ENCODE measurements at regions not wholly inside any gene's neighbourhood (a gene's known extent, or its start where the extent isn't known, plus 50 kb on each side); places are given as distances from the start of the nearest gene placed in this dataset.
A peak's percentile ranks its signal among the peaks of the same experiment; 100 is the strongest.

DNA sequence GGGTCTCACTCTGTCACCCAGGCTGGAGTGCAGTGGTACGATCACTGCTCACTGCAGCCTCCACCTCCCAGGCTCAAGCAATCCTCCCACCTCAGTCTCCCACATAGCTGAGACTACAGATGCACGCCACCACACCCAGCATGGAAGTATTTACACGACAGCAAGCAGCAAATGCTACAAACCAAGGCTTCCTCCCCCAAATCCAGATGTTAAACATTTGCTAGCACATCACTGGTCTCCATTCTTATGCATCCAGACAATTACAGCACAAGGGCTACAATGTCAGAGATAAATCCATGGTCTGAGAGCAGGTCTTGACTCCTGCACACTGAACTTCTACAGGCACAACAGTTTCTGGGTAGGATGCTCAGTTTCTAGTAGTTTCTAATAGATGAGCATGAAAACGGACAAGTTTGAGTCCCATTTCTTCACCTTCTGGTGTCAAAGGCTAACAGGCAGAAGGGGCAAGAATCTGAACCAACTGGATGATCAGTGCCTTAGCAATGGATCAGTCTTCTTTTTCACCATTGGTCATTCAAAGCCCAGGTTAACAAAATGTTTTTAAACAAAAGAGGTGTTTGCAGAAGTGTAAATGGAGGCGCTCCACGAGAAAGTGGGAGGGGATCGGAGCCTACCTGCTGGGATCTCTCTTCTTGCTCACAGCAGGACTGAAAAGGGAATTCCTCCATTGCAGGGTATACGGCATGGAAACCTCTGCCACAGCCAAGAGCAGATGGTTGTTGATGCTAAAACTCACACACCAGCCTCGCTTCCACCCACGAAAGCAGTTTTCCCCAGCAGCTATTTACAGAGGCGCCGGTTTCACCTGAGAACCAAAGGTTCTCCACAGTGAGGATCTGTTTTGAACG, 135.0 kb upstream of the ARL4C start:
- TF ChIP-seq POLR2A (IDR thresholded peaks at IDR 0.05; ENCODE audit: low read depth) = no peak
- peaks cover 0 to 18% (median 8%) of the 10 kb centered on the region in 4 donors for H3K4me1 ChIP-seq
- peak; percentile 68 for DNase-seq (ENCODE audit: extremely low spot score)
- intact Hi-C loops (cut with DNase I) = no loop called here
- no peak overlapping the region for H3K4me3 ChIP-seq
- WGBS = 82% methylated on average over 13 of the region's 13 CpGs
- no peak overlapping the region for H3K27ac ChIP-seq (replicated peaks in 1 of 4)
- no peaks in the 10 kb centered on the region for H3K36me3 ChIP-seq
- no peaks in the 10 kb centered on the region for H3K9me3 ChIP-seq
- peaks cover 0 to 5% (median 0%) of the 10 kb centered on the region in 4 donors for H3K27me3 ChIP-seq

DNA sequence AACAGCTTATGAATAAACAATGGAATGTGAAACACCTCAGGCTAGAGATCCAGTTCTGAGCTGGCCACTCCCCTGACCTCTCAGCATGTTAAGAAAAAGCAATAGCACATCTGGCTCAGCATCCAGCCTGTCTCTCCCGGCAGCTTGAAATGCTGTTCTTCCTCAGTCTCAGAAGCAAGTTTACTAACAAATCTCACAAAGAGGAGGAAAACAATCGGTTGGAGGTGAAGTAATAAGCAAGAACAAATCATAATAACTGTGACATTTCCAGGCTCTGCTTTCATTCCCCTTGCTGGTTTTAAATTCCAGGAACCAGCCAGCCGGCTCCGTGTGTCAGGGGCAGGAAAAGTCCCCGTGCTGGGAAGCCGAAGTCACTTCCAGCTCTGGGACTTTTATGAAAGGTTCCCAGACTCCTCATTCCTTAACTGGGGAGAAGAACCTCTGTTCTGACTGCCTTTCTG, 133.9 kb upstream of the ARL4C start:
- Histone ChIP-seq H3K27me3 (peaks cover 0 to 5% (median 0%) of the 10 kb centered on the region in 4 donors), H3K4me3 (no peak overlapping the region), H3K27ac (replicated peaks in 1 of 4) (no peak overlapping the region), H3K36me3 (no peaks in the 10 kb centered on the region), H3K4me1 (peaks cover 0 to 18% (median 8%) of the 10 kb centered on the region in 4 donors), H3K9me3 (no peaks in the 10 kb centered on the region)
- intact Hi-C loops (cut with DNase I) = no loop called here
- TF ChIP-seq EP300 (IDR thresholded peaks at IDR 0.05) (no peak), POLR2A (IDR thresholded peaks at IDR 0.05; ENCODE audit: low read depth) (no peak), POLR2AphosphoS5 (IDR thresholded peaks at IDR 0.05) (no peak)
- TF ChIP-seq, protein P1, sequence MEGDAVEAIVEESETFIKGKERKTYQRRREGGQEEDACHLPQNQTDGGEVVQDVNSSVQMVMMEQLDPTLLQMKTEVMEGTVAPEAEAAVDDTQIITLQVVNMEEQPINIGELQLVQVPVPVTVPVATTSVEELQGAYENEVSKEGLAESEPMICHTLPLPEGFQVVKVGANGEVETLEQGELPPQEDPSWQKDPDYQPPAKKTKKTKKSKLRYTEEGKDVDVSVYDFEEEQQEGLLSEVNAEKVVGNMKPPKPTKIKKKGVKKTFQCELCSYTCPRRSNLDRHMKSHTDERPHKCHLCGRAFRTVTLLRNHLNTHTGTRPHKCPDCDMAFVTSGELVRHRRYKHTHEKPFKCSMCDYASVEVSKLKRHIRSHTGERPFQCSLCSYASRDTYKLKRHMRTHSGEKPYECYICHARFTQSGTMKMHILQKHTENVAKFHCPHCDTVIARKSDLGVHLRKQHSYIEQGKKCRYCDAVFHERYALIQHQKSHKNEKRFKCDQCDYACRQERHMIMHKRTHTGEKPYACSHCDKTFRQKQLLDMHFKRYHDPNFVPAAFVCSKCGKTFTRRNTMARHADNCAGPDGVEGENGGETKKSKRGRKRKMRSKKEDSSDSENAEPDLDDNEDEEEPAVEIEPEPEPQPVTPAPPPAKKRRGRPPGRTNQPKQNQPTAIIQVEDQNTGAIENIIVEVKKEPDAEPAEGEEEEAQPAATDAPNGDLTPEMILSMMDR (IDR thresholded peaks at IDR 0.05) = no peak
- DNase-seq (ENCODE audit: extremely low spot score) = peak; percentile 85
- WGBS = 59% methylated on average over 6 of the region's 6 CpGs

DNA sequence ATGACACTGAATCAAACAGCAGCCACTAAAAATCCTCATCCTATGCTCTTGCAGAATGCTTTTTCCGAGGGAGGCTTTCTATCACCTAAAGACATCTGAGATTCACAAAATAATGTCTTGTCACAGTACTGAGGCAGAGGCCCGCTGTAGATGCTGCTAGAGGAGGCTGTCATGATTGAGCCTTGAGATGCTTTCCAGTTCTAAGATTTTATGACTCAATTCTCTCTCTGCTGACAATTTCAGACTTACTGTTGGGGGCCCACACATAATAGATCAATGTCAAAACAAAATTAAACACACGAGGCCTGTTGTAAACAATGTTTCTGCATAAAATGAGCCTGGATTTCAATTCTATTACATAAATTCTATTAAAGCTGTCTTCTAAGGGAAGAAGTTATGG, 132.7 kb upstream of the ARL4C start:
- TF ChIP-seq POLR2AphosphoS5 (IDR thresholded peaks at IDR 0.05) = no peak
- TF ChIP-seq EP300 (IDR thresholded peaks at IDR 0.05) = no peak
- no peak for TF ChIP-seq POLR2A (IDR thresholded peaks at IDR 0.05; ENCODE audit: low read depth)
- TF ChIP-seq, protein P1 (IDR thresholded peaks at IDR 0.05) = no peak
- WGBS = 51% methylated on average over 3 of the region's 3 CpGs
- peaks cover 0 to 18% (median 8%) of the 10 kb centered on the region in 4 donors for H3K4me1 ChIP-seq
- intact Hi-C loops (cut with DNase I) = no loop called here
- no peaks in the 10 kb centered on the region for H3K36me3 ChIP-seq
- DNase-seq (ENCODE audit: extremely low spot score) = peak; percentile 29
- no peak overlapping the region for H3K4me3 ChIP-seq
- H3K27me3 ChIP-seq = peaks cover 0 to 5% (median 0%) of the 10 kb centered on the region in 4 donors
- H3K27ac ChIP-seq (replicated peaks in 1 of 4) = no peak overlapping the region
- no peaks in the 10 kb centered on the region for H3K9me3 ChIP-seq

DNA sequence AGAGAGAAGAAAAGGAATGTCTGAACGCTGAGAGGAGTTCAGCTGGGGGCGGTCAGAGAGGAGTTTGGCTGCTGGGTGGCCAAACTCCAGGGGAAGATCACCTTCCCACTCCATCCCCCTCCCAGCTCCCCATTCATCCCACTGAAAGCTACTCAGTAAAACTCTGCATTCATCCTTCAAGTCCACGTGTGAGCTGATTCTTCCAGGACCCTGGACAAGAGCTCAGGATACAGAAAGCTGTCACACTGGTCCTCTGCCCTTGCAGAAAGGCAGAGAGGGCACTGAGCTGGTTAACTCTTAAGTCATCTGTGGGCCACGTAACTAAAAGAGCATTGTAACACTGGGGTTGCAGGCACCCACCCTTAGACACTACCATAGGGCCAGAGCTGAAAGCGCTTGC, 132.1 kb upstream of the ARL4C start:
- WGBS = 86% methylated on average over 4 of the region's 5 CpGs
- intact Hi-C loops (cut with DNase I) = no loop called here
- no peak overlapping the region for H3K4me3 ChIP-seq
- peaks cover 0 to 18% (median 8%) of the 10 kb centered on the region in 4 donors for H3K4me1 ChIP-seq
- DNase-seq (ENCODE audit: extremely low spot score) = peak; percentile 64
- no peaks in the 10 kb centered on the region for H3K36me3 ChIP-seq
- peaks cover 0 to 5% (median 0%) of the 10 kb centered on the region in 4 donors for H3K27me3 ChIP-seq
- TF ChIP-seq, protein P1 (IDR thresholded peaks at IDR 0.05) = no peak
- TF ChIP-seq POLR2A (IDR thresholded peaks at IDR 0.05; ENCODE audit: low read depth) = no peak
- no peak for TF ChIP-seq POLR2AphosphoS5 (IDR thresholded peaks at IDR 0.05)
- TF ChIP-seq EP300 (IDR thresholded peaks at IDR 0.05) = no peak
- no peaks in the 10 kb centered on the region for H3K9me3 ChIP-seq
- no peak overlapping the region for H3K27ac ChIP-seq (replicated peaks in 1 of 4)

DNA sequence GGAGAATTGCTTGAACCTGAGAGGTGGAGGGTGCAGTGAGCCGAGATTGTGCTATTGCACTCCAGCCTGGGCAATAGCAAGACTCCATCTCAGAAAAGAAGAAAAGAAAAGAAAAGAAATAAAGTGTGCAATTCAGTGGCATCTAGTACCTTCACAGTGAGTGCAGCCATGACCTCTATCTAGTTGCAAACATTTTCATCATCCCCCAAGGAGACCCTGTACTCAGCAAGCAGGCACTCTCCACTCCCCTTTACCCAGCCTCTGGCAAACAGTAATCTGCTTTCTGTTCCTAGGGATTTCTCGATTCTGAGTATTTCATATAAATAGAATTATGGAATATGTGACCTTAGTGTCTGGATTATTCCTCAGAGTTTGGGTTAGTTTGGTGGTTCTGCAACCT, 130.4 kb upstream of the ARL4C start:
- DNase-seq (ENCODE audit: extremely low spot score) = no peak
- Histone ChIP-seq H3K27me3 (peaks cover 0 to 5% (median 0%) of the 10 kb centered on the region in 4 donors), H3K36me3 (no peaks in the 10 kb centered on the region), H3K4me1 (peaks cover 0 to 17% (median 11%) of the 10 kb centered on the region in 4 donors), H3K9me3 (no peaks in the 10 kb centered on the region), H3K27ac (replicated peaks in 1 of 4) (no peak overlapping the region), H3K4me3 (no peak overlapping the region)
- no peak for TF ChIP-seq POLR2AphosphoS5 (IDR thresholded peaks at IDR 0.05)
- TF ChIP-seq, protein P1 (IDR thresholded peaks at IDR 0.05) = no peak
- TF ChIP-seq POLR2A (IDR thresholded peaks at IDR 0.05; ENCODE audit: low read depth) = no peak
- no peak for TF ChIP-seq EP300 (IDR thresholded peaks at IDR 0.05)
- 76% methylated on average over 2 of the region's 2 CpGs for WGBS
- intact Hi-C loops (cut with DNase I) = no loop called here

Measured in esophagus muscularis mucosa (tissue), 4 donors.